Hematopoietic multipotent progenitor cell treated with erythropoietin and hydrocortisone succinate and interleukin-3 and kit ligand, for 4 days (in vitro differentiated cells): ENCODE measurements at regions not wholly inside any gene's neighbourhood (a gene's known extent, or its start where the extent isn't known, plus 50 kb on each side); places are given as distances from the start of the nearest gene placed in this dataset.
A peak's percentile ranks its signal among the peaks of the same experiment; 100 is the strongest.
"Not testable (repeated sequence)": the region's sequence is repeated elsewhere in the genome, so short reads cannot be mapped to it uniquely, and the experiment has no call there.

Experiments
- DNase-seq: peaks from one replicate; pipeline ENCODE4 v3.0.0-alpha.2; 2015

DNA sequence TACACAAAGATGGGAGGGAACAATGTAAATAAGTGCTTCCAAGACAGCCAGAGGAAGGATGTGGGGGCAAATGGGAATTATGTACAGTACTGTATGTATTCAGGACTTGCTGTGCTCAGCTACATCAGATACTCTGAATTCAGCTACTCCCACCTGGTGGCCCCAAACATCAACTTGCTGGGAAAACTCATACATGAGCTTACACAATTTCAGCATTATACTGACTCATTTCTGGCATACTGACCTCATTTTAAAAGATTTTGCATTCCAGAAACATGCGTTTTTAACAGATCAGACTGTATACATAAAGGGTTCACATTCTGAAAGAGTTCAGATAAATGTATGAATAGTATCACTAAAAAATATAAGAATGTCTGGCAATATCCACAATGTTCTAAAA lies 59.7 kb downstream of the GPX5 start:
- no peak for DNase-seq

DNA sequence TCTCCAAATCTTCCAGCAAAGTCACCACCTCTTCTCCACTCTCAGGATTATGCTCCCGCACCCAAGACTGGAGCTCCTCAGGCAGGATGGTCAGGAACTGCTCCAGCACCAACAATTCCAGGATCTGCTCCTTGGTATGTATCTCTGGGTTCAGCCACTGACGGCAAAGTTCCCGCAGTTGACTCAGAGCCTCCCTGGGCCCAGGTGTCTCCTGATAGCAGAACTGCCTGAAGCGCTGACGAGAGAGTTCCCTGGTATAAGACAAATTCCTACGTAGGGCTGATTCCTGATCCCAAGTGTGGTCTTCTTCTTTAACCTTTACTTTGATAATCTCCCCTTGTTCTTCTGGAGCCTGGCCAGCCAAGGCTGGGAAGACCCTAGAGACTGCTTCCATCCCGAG lies 60.6 kb downstream of the GPX5 start:
- no peak for DNase-seq

DNA sequence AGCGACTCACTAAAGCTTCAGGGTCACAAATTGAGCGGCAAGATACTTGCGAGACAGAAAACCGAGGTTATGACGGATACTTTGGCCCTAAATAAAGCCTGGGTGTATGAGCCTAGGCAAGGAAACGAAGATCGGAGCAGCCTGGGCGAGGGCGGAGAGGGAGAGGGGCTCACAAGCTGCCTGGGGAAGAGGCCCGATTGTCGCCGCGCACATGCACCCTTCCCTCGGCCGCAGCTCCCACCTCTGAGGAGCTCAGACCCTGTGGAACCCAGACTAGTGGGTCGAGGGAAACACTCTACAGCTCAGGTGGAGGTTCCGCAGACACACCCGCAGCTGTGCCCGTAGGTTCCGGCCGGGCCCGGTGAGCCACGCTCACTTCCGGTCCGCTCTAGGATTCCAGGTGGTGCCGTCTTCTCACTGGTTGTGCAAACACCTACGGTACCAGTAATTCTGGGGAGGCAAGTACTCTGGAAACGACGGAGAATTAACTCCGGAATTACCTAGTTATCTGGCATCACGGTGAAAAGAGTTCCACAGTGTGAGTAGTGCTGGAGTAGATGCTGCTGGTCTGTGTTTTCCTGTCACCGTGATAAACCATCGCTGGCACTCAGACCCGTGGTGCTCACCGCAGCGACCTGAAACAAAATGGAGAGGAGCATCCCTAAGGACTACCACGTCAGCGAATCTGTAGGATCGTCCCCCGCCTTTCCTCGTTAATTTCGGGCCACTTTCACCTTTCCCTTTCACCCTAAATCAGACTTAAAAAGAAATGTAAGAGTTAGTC lies 61.5 kb downstream of the GPX5 start:
- no peak for DNase-seq

DNA sequence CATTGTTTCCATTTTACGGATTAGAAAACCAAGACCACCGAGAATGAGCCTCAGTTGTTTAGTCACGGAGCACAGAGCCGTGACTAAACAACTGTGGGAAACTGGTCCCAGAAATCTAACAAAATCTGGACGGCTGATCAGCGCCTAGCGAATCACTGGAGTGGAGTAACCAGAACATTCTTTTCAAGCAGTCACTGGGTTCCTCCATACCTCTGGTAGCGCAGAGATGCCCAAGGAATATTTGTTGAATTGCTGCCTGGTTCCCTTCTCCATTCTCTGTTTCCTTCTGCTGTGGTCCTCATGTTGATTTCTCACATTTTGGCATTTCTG lies 62.0 kb downstream of the GPX5 start:
- no peak for DNase-seq

DNA sequence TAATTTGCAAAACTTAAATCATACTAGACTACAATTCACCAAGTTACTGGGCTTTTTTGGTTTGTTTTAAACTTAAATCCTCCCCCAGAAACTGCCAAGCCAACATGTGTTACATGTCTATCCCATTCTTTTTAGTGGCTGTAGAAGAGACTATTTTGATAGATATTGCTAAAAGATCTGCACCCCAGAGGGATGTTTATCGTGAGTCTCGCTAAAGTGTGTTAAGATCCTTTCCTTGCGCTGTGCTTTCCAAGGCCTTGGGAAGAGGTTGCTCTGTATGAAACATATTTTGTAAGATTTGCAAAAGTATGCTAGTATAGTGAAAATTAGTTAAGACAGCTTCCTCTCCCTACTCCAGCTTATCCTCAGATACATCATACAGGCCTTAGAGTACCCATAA lies 63.0 kb downstream of the GPX5 start:
- DNase-seq: no peak

DNA sequence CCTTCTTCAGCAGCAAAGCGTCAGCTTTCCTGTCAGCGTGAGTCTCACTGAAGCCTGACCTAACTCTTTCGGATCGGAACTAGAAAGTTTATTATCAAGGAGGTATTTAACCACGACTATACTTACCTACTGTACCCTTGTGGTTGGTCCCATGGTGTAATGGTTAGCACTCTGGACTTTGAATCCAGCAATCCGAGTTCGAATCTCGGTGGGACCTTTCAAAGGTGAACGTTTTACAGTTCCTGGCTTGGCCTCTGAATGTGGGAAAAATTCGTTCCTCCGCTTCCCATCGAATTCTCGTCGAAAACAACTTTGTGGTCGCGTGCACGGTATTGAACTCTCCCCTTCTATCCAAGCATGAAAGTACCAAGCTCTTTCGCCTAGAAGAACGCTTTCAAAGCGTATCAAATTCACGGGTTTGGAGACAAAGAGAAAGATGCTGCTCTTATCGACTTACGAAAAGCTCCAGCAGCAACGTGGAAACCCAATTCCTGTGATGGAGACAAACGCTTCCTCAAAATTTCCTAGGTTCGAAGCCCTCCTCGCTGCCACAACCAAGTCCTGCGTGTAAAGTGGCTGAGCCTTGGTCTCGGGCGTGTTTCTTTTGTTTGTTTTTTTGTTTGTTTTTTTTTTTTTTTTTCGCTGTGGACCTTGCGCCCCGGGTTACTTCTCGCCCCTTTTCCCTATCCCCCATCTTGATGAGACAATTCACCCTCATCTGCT lies 63.7 kb downstream of the GPX5 start:
- peak; percentile 76 for DNase-seq

DNA sequence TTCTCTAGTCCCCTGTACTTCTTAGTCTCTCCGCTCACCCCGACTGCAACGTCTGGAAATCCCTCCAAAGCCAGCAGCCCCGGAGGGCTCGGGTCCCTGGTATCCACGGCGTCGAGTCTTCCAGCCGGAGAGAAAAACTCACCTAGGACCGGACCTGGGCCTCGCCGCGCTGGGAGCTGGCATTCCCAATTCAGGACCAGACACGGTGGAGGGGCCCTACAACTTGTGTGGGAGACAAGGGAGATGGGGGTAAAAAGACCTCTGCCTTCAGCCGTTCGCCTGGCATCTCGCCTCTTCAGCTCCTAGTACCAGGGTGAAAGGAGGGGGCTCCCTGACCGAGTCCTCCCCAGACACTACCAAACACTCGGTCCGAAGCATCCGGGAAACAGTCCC lies 64.3 kb downstream of the GPX5 start:
- DNase-seq: no peak

DNA sequence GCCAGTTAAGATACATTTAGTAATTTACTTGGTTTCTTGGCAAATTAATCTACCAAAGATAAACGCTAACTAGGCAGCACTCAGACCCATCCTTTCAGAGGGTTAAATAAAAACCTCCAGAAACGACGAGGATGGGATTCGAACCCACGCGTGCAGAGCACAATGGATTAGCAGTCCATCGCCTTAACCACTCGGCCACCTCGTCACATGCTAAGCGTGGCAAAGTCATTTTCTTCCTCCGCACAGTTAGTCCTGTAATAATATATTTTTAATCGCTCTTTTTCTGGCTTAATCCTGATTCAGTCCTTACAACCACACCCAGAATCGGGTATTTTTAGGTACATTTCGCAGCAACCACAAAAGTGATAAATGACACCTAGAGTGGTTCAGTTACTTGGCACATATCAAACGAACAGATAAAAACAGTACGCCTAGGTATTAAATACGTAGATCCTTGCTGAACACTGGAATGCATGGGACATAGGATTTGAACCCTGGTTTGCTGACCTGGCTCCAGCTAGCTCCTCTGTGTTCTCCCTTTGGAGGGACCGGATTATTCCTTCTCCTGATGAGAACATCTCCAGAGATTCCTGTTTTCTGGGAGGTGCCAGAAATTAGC lies 71.6 kb downstream of the GPX5 start:
- peak; percentile 65 for DNase-seq

DNA sequence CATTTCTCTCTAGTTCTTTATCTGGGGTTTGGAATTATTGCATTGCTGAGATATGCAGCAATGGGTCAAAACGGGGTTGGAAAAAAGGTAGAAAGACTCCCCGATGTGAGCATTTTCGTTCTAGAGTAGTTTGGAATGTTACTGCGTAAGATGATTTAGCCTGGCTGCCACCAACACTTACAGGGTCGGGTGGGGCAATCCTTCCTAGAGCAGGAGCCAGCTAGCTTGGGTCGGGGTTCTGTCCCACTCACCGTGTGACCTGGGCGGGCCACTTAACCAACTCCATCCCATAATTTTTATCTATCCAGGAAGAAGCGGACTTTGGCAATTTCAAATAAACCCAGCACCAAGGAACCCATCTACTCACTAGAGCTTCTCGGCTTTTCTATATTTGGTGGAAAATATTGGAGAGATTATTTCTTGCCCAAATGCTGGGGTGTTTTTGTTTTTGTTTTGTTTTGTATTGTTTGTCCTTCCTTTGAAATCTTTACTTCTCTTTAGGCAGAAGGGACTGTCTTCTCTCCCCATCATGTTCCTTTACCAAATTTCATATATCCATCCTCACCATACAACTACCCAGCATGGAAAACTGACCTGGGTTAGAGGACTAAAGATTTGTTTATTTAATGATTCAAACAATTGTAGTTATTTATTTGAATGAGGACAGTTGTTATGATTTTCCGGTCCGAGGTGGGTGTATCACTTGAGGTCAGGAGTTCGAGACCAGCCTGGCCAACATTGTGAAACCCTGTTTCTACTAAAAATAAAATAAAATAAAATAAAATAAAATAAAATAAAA lies 72.4 kb downstream of the GPX5 start:
- DNase-seq: no peak

DNA sequence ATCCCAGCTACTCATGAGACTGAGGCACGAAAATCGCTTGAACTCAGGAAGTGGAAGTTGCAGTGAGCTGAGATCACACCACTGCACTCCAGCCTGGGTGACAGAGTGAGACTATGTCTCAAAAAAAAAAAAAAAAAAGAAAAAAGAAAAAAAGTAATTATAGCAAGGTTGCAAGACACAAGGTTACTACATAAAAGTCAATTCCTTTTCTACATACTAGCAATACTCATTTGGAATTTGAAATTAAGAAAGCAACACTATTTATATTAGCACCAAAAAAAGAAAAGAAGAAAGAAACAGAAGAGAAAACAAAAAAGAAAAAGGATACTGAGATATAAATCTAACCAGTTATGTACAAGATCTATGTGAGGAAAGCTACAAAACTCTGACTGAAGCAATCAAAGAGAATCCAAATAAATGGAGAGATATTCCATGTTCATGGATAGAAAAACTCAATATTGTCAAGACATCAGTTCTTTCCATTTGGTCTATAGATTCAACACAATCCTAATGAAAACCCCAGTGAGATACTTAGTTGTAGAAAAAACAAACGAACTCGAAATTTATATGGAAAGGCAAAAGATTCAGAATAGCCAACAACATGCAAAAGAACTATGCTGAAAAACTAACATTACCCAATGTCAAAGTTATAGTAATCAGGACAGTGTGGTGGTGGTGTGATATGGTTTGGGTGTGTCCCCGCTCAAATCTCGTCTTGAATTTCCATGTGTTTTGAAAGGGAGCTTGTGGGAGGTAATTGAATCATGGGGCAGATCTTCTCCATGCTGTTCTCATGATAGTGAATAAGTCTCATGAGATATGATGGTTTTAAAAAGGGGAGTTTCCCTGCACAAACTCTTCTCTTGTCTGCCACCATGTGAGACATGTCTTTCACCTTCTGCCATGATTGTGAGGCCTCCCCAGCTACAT lies 73.3 kb downstream of the GPX5 start:
- DNase-seq: no peak

DNA sequence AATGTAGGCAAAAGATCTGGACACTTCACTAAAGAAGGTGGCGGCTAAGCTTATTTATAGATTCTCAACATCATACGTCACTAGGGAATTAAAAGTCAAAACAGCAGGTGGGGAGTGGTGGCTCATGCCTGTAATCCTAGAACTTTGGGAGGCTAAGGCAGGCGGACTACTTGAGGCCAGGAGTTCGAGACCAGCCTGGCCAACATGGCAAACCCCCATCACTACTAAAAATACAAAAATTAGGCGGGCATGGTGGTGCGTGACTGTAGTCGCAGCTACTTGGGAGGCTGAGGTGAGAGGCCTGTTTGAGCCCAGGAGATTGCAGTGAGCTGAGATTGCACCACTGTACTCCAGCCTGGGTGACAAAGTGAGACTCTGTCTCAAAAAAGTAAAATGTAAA lies 74.6 kb downstream of the GPX5 start:
- no peak for DNase-seq

DNA sequence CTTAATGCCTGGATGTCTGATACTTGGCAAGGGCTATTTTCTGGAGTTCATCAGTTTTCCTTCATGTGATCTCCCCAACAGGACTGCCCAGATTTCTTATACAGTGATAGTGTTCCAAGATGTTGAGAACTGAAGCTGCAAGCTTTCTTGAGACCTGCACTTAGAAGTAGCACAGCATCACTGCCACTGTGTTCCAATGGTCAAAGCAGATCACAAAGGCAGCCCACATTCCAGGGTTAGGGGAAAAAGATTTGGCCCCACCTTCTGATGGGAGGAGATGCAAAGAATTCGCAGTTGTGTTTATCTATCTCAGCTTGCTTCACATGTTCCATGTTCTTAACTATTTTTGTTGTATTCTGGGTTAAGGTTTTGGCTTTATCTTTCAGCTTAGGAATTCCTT lies 78.2 kb downstream of the GPX5 start:
- no peak for DNase-seq

DNA sequence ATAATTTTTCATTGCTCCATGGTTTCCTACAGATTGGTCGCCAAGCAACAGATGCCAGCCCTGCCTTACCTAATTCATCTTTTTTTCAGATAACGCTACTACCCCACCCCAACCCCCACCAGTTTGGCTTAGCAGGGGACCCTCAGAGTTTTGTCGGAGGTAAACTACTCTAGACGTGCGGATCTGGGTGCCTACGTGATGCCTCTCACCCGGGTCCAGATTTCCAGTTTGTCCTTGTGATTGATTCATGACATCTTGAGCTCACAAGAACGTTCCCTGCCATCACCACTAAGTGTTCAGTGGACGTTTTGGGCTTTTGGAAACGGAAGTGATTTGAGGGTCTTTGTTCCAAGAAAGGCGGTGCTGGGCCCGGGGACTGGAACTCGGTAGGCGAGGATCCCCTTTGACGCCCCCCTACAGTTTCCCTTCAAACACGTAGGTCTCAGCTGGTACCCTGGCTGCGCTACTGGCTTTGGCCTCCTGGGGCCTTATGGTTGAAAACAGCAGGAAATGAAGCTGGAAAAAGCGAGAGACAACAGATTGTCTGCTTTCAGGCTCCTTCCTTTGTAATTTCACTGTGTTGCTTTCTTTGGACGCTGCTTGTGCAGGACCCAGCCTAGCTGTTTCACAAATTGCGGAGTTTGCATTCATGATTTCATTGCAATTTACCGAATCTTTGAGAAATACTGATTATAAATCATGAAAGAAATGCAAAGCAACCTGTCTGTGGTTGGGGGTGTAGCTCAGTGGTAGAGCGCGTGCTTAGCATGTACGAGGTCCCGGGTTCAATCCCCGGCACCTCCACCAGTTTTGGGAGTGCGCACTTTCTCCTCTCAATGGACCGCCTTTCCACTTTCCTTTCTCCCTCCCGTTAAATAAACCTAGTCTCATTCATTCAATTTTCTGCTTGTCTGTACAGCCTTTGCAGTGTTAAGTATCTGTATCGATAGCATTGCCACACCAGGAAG lies 81.0 kb downstream of the GPX5 start:
- peak; percentile 70 for DNase-seq

DNA sequence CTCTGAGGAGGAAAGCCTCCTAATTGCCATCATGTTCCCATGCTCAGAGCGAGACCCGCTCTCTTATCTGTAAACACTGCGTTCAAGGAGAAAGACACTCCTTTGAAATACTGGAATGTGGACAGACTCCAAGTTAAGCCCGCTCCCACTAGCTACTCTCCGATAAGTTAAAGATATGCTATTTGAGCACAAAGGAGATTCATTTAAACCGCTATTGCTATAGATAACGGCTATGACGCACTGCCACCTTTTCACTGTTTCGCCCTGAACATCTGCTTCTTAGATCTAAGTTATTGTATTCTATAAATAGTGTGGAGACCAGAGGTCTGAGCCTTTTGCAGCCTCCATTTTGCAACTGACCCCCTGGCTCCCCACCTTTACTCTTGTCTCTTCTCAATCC lies 82.3 kb downstream of the GPX5 start:
- no peak for DNase-seq

DNA sequence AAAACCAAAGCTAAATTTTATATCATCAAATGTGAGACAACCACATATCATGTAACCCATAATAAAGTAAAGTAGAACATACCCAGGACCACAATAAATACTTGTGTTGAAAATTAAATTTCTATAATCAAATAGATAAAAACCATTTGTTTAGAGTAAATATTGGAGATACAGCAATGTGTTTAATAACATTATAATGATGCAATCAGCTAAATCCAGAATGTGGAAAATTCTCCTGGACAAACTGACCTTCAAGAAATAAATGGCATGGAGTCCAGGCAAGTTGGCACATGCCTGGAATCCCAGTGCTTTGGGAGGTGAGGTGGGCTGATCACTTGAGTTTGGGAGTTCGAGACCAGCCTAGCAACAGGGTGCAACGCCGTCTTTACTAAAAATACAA lies 84.0 kb downstream of the GPX5 start:
- DNase-seq: no peak

DNA sequence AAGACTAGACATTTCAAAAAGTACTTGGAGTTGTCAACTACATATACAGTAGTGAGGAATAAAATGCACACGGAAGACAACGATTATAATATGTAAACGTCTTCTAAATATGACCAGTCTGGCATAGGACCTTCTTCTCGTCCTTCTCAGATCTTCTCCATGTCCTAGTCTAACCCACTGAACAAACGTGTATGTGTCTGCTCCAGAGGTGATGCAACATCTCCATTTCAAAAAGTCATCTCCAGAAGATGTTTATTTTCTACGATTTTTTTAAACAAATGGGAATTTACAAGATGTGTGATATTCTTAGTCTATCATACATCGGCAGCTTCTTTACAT lies 89.9 kb downstream of the GPX5 start:
- DNase-seq: no peak

DNA sequence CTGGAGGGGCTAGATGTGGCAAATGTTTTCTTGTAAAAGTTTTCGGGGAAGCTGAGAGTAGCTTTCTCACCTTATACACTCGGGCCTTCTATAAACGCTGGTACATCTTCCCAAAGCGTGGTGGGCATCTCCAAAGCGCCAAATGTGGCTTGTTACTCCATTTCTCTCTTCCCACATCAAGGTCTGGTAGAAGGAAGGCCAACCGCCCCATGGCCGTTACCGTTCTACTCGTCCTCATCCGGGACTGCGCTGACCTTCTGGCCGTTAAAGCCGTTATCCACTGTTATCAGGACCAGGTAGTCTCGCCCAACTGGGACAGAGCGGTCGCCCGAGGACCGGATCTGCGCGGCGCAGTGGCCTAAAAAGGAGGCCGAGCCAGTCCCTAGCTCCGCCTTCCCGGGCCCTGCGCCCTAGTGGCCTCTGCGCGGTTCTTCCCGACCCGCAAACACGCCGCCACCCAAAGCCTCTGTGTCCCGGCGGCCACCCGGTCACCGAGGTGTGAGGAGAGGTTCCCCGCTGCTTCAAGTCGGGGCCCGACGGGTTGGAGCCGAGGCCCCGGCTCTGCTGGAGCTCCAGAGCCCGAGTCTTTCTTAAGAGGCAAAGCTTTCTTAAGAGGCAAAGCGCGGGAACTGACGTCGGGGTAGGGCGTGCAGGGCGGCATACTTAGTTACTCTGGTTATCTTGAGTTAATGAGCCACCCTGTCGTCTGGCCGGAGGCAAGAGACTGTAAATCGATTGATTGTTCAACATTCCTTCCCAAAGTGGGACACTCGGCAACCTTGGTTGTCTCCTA lies 90.5 kb downstream of the GPX5 start:
- no peak for DNase-seq

DNA sequence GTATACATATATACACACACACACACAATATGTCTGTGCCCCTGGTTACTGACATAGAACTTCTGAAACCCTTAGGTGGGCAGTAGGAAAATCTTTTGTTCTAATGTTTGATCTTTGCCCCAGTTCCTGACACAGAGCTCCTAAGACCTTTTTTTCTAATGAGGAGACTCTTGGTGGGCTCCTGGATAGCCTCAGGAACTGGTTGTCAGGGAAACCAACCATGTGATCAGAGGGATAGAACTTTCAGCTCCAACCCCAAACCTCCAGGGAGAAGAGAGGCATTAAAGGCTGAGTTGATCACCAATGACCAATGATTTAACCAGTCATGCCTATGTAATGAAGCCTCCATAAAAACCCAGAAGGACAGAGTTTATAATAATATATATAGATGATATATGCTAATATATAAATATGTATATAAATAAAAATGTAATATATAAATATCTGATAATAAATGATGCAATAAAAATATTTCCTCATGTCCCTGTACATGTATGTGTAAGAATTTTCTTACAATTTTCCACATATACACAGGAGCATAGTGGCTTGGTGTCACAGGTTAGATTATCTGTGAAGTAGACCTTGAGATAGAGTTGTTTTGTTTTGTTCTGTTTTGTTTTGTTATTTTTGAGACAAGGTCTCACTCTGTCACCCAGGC lies 93.3 kb downstream of the GPX5 start:
- DNase-seq: no peak

DNA sequence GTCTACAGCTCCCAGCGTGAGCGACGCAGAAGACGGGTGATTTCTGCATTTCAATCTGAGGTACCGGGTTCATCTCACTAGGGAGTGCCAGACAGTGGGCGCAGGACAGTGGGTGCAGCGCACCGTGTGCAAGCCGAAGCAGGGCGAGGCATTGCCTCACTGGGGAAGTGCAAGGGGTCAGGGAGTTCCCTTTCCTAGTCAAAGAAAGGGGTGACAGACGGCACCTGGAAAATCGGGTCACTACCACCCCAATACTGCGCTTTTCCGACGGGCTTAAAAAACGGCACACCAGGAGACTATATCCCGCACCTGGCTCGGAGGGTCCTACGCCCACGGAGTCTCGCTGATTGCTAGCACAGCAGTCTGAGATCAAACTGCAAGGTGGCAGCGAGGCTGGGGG lies 95.6 kb downstream of the GPX5 start:
- not testable (repeated sequence) for DNase-seq

DNA sequence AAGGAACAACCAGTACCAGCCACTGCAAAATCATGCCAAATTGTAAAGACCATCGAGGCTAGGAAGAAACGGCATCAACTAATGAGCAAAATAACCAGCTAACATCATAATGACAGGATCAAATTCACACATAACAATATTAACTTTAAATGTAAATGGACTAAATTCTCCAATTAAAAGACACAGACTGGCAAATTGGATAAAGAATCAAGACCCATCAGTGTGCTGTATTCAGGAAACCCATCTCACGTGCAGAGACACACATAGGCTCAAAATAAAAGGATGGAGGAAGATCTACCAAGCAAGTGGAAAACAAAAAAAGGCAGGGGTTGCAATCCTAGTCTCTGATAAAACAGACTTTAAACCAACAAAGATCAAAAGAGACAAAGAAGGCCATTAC lies 97.6 kb downstream of the GPX5 start:
- not testable (repeated sequence) for DNase-seq
